HG03139 (cell line): ENCODE measurements at regions not wholly inside any gene's neighbourhood (a gene's known extent, or its start where the extent isn't known, plus 50 kb on each side); places are given as distances from the start of the nearest gene placed in this dataset.
"Not testable (repeated sequence)": the region's sequence is repeated elsewhere in the genome, so short reads cannot be mapped to it uniquely, and the experiment has no call there.

Experiments used
- ATAC-seq: cut with Tn5 transposase; IDR thresholded peaks from one replicate; pipeline ENCODE4 v1.9.1; 2021; ENCODE audit not compliant: unreplicated experiment

GRCh38 chr5:6241056-6241455 lies 137.3 kb downstream of the MED10 start:
- ATAC-seq = not testable (repeated sequence)

- no peak for ATAC-seq
These were observed 141.4 kb downstream of the MED10 start for GRCh38 chr5:6236858-6237481.

GRCh38 chr5:6236170-6236793 lies 142.1 kb downstream of the MED10 start:
- no peak for ATAC-seq

- no peak for ATAC-seq
These were observed 142.6 kb downstream of the MED10 start for GRCh38 chr5:6235726-6236125.

DNA sequence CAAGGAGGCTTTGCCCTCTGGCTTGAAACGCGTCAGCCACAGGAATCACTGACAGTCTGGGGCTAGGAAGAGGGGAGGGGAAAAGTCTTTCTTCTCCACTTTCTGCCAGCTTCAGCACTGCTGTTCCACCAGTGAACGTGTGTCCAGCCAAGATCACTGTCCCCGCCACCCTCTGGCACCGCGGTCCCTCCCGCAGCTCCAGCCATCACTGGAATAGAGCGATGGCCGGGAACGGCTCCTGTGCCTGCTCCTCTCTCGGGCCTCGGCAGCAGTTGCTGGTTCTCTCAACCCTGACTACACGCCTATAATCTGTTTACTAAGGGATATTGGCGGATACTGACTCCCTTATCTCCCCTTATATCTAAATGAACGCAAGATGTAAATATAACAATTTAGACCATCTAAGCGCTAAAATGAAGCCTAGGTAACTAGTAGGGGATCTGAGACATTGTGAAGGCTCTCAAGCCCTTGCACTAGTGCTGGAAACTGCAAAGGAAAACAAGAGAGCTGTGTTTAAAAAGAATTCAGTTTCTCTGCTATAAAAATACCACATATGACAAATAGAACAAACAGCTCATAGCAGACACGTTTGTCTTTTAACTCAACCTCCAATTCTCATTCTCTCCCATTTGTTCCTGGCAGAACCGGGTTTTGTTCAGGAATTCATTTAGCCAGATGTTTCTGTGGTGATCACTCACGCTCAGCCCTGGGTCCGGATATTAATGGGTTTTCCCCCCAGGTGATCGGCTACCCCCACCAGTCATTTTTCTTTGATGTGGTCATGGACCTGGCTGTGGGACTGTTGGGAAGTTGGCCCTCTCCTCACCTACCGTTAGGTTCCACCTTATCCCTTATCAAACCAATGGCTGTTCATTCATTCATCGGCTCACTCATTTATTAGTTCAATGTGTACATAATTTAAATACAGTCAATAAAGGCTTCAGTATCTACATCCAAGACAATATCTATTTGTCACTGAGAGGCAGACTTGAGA lies 149.8 kb downstream of the MED10 start:
- ATAC-seq = no peak

- ATAC-seq = no peak
These were observed 153.2 kb downstream of the MED10 start for GRCh38 chr5:6225121-6225607.

GRCh38 chr5:6224406-6224805 lies 153.9 kb downstream of the MED10 start:
- no peak for ATAC-seq

- no peak for ATAC-seq
These were observed 155.4 kb downstream of the MED10 start for GRCh38 chr5:6222899-6223298.

DNA sequence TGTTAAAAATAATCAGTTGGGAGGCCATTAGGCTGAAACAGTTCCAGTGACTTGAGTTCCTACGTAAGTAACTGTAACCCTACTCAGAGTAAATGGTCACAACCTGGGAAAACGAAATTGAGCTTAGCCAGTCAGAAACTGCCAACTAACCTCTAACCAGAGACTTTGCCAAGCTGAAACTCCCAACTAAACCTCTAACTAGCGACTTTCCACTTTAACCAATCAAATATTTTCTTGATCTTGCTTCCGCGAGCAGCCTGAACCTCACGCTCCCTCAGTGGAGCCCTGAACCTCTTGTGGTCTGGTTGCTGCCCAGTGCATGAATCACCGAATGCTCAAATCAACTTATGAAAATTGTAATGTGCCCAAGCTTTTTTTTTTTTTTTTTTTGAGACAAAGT lies 156.2 kb downstream of the MED10 start:
- no peak for ATAC-seq

GRCh38 chr5:6221141-6221626 lies 157.2 kb downstream of the MED10 start:
- no peak for ATAC-seq

- ATAC-seq = no peak
These were observed 157.8 kb downstream of the MED10 start for GRCh38 chr5:6220346-6221088.

GRCh38 chr5:6218517-6218916 lies 159.8 kb downstream of the MED10 start:
- ATAC-seq = no peak

DNA sequence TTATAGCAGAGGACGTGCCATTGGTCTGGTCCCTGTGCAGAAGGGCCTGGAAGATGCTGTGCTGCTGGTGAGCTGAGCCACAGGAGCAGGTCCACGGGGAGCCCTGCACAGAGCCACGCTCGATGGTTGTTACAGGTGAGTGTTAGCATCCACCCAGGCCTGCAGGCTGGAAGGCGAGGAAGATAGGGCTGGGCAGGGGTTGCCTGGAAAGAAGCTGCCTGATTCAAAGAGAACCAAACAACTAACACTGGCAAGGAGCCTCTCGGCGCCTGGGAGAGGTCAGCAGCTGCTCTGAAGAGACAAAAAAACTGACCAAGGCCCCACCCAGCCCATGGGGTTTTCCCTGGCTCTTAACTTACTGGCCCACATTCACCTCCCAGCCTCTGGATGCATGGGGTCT lies 160.2 kb downstream of the MED10 start:
- no peak for ATAC-seq

GRCh38 chr5:6216471-6217075 lies 161.8 kb downstream of the MED10 start:
- no peak for ATAC-seq

GRCh38 chr5:6215891-6216290 lies 162.5 kb downstream of the MED10 start:
- no peak for ATAC-seq

DNA sequence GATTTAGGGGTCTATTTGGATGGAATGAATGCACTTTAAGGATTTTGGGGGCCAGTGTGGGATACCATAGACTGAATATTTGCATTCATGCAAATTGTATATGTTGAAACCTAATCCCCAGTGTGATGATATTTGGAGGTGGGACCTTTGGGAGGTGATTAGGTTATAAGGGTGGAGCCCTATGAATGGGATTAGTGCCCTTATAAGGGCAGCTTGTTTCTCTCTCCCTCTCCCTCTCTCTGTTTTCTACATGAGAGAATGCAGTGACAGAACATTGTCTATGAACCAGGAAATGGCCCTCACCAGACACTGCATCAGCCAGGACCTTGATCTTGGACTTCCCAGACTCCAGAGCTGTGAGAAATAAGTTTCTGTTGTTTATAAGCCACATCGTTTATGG lies 166.1 kb downstream of the MED10 start:
- ATAC-seq = no peak

DNA sequence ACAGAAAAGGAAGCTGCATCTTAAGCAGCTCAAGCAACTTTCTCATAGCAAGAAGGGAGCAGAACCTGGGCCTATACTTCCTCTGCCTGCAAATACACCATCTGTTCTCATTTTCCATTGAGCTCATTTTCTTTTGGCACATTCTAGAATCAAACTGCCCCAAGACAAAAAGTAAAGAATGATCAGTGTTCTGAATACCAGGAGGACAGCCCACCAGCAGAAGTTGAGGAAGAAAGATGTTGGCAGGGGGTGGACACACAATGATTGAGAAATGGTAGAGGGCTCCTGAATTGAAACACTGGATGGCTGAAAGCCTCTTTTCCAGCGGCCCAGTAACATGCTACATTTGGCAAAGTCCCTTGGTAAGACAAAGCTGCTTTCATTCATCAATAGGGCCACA lies 171.8 kb downstream of the MED10 start:
- ATAC-seq = no peak

DNA sequence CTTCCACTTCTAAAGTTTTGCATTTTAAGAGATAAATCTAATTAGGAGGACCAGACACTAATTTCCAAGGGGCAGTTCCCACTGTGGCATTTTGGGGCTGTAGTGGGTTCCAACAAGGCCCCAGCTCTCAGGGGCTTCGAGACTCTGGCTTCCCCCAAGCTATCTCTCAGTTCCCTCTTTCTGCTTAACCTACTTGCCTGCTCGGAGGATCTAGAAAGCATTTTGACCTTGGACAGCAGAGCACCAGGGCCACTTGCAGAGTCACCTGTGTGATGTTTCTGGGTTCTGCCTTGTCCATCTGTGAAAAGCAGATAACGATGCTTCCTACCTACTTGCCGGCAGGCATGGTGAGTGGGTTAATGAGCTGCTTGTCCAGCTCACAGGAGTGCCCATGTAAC lies 175.4 kb downstream of the MED10 start:
- no peak for ATAC-seq

GRCh38 chr5:6202149-6202967 lies 176.0 kb downstream of the MED10 start:
- no peak for ATAC-seq

- ATAC-seq = no peak
These were observed 176.7 kb downstream of the MED10 start for GRCh38 chr5:6201631-6202030.
